GM12878 (cell line): ENCODE measurements at regions not wholly inside any gene's neighbourhood (a gene's known extent, or its start where the extent isn't known, plus 50 kb on each side); places are given as distances from the start of the nearest gene placed in this dataset.

ENCODE experiments used
- ATAC-seq: fragments of 200-7000 bp; cut with Tn5 transposase; 3 replicates; pipeline ENCODE4 v1.9.1; 2020; ENCODE audit warnings: mild to moderate bottlenecking, moderate library complexity
- BruUV-seq: library from RNA; stranded (reverse); fragments of 400-500 nt; replicated peaks from 2 replicates; lab custom pipeline; 2021; lab: Mats Ljungman, UMichigan
- CTCF ChIA-PET: fragments of 300-600 bp; sonication (Branson Sonifier 250); formaldehyde crosslinking; extraction: SDS; loops from one replicate; lab custom pipeline; 2021; ENCODE audit warnings: inconsistent platforms; lab: Yijun Ruan, JAX
- POLR2A ChIA-PET: fragments of 350-600 bp; formaldehyde crosslinking; extraction: SDS; loops from one replicate; lab custom pipeline; 2021; ENCODE audit warnings: inconsistent platforms; lab: Charles Lee
- RAD21 ChIA-PET: fragments of 300-600 bp; sonication (Branson Sonifier 250); formaldehyde crosslinking; loops from one replicate; lab custom pipeline; 2023; ENCODE audit warnings: antibody characterized with exemption; ENCODE audit not compliant: unreplicated experiment; lab: Charles Lee
- SMC1A ChIA-PET: fragments of 300-600 bp; sonication (Branson Sonifier 250); formaldehyde crosslinking; loops from one replicate; lab custom pipeline; 2023; ENCODE audit not compliant: unreplicated experiment, uncharacterized antibody; lab: Charles Lee
- DNase-seq: peaks from one replicate; pipeline ENCODE4 v3.0.0-alpha.2; 2011; ENCODE audit warnings: low read depth, low spot score
- FAIRE-seq: peaks from 3 replicates; lab custom pipeline; 2011; peaks lifted over from hg19 to GRCh38; lab: Jason Lieb, UNC
- H2AFZ ChIP-seq: 2 replicates; pipeline ENCODE4 v1.6.0; 2011; ENCODE audit warnings: low read depth, low read length, control low read depth; ENCODE audit not compliant: control insufficient read depth
- H3K27ac ChIP-seq: 2 replicates; pipeline ENCODE4 v1.5.1; 2011; ENCODE audit warnings: control low read depth; ENCODE audit not compliant: control insufficient read depth, insufficient read depth
- H3K27me3 ChIP-seq, 2 experiments: replicated peaks in 1 of 2; 2 replicates each; pipeline versions ENCODE4 v1.6.0 to v1.6.1; 2011; ENCODE audit warnings: low read length in 1 of 2; ENCODE audit not compliant: control insufficient read depth in 2 of 2, insufficient read depth in 2 of 2
- H3K36me3 ChIP-seq, 2 experiments: 2 replicates each; pipeline ENCODE4 v1.5.1; 2011; ENCODE audit warnings: low read length in 1 of 2; ENCODE audit not compliant: control insufficient read depth in 2 of 2, insufficient read depth in 2 of 2
- H3K4me1 ChIP-seq: 2 replicates; pipeline ENCODE4 v1.6.1; 2011; ENCODE audit warnings: mild to moderate bottlenecking, low read length, moderate library complexity, mixed read lengths; ENCODE audit not compliant: control insufficient read depth, insufficient read depth
- H3K4me2 ChIP-seq: 2 replicates; pipeline ENCODE4 v1.6.0; 2011; ENCODE audit warnings: control low read depth; ENCODE audit not compliant: control insufficient read depth, insufficient read depth
- H3K4me3 ChIP-seq: fragments of 200-600 bp; sonication (generic); 2 replicates; pipeline ENCODE4 v1.5.1; 2016
- H3K79me2 ChIP-seq: 2 replicates; pipeline ENCODE4 v1.6.0; 2011; ENCODE audit warnings: low read length; ENCODE audit not compliant: control insufficient read depth, insufficient read depth
- H3K9ac ChIP-seq: 2 replicates; pipeline ENCODE4 v1.8.0; 2011; ENCODE audit warnings: low read length, control low read depth, mixed read lengths; ENCODE audit not compliant: control insufficient read depth, insufficient read depth
- H3K9me3 ChIP-seq: replicated peaks from 3 replicates; pipeline ENCODE4 v1.5.1; 2011; ENCODE audit warnings: mild to moderate bottlenecking, low read length; ENCODE audit not compliant: control insufficient read depth, insufficient read depth
- H4K20me1 ChIP-seq: 2 replicates; pipeline ENCODE4 v1.6.0; 2011; ENCODE audit not compliant: control insufficient read depth, insufficient read depth
- CREM ChIP-seq: IDR thresholded peaks from 2 replicates; pipeline ENCODE4 v1.6.1; 2014; ENCODE audit warnings: antibody characterized with exemption, low read depth
- FOXK2 ChIP-seq: fragments of 450-650 bp; IDR thresholded peaks from 2 replicates; pipeline ENCODE4 v1.6.1; 2017; ENCODE audit warnings: mild to moderate bottlenecking, moderate library complexity
- KAT2A ChIP-seq: conservative IDR thresholded peaks from 2 replicates; pipeline ENCODE4 v1.6.1; 2011; ENCODE audit warnings: low read depth, low read length; ENCODE audit not compliant: control insufficient read depth
- MEF2B ChIP-seq: fragments of 450-650 bp; IDR thresholded peaks from 2 replicates; pipeline ENCODE4 v1.6.1; 2018; ENCODE audit warnings: mild to moderate bottlenecking, moderate library complexity; ENCODE audit not compliant: partially characterized antibody, poor library complexity, severe bottlenecking
- MYB ChIP-seq: fragments of 150-350 bp; IDR thresholded peaks from 2 replicates; pipeline ENCODE4 v1.6.1; 2014; ENCODE audit warnings: mild to moderate bottlenecking, low read depth, low read length, borderline replicate concordance
- NBN ChIP-seq: fragments of 450-650 bp; IDR thresholded peaks from 2 replicates; pipeline ENCODE4 v1.6.1; 2016
- PML ChIP-seq: IDR thresholded peaks from 2 replicates; pipeline ENCODE4 v1.6.1; 2012; ENCODE audit warnings: low read length, inconsistent platforms
- POLR2A ChIP-seq: IDR thresholded peaks from 2 replicates; pipeline ENCODE4 v1.6.1; 2011; ENCODE audit warnings: low read depth, mild to moderate bottlenecking, low read length
- POLR2AphosphoS5 ChIP-seq: IDR thresholded peaks from 2 replicates; pipeline ENCODE4 v1.6.1; 2011; ENCODE audit warnings: mild to moderate bottlenecking, low read length, inconsistent platforms
- POU2F2 ChIP-seq: IDR thresholded peaks from 3 replicates; pipeline ENCODE4 v1.6.1; 2011; ENCODE audit warnings: low read depth, mild to moderate bottlenecking, low read length, borderline replicate concordance
- RFX5 ChIP-seq: IDR thresholded peaks from 2 replicates; pipeline ENCODE4 v1.6.1; 2011; ENCODE audit warnings: low read depth, low read length, improper control_type of control experiment
- SREBF2 ChIP-seq: IDR thresholded peaks from 2 replicates; pipeline ENCODE4 v1.6.1; 2012; ENCODE audit warnings: mild to moderate bottlenecking, low read length
- STAT3 ChIP-seq: IDR thresholded peaks from 2 replicates; pipeline ENCODE4 v1.6.1; 2011; ENCODE audit warnings: low read depth, low read length, improper control_type of control experiment
- TCF12 ChIP-seq: IDR thresholded peaks from 2 replicates; pipeline ENCODE4 v1.6.1; 2011; ENCODE audit warnings: low read depth, mild to moderate bottlenecking, low read length
- TCF7 ChIP-seq: IDR thresholded peaks from 2 replicates; pipeline ENCODE4 v1.6.1; 2014; ENCODE audit warnings: antibody characterized with exemption, borderline replicate concordance
- ZBED1 ChIP-seq: IDR thresholded peaks from 2 replicates; pipeline ENCODE4 v1.6.1; 2016; ENCODE audit warnings: borderline replicate concordance
- WGBS: methylation state at CpG from one replicate; pipeline ENCODE4 v1.1.6; 2016; ENCODE audit warnings: low lambda C conversion rate; ENCODE audit not compliant: insufficient replicate concordance, insufficient coverage; ENCODE audit errors: missing lambda C conversion rate; 5-methylcytosine and 5-hydroxymethylcytosine counted together
- in situ Hi-C: fragments of 300-500 bp; cut with MboI; formaldehyde crosslinking; loops from 9 replicates; pipeline ENCODE4 v1.14.3; 2018; ENCODE audit warnings: mixed read lengths
- intact Hi-C: fragments of 100-400 bp; cut with micrococcal nuclease; formaldehyde crosslinking; loops from one replicate; pipeline ENCODE4 v1.14.2; 2022; ENCODE audit not compliant: unreplicated experiment
- TF ChIP-seq, protein P1 (sequence below), 3 experiments: IDR thresholded peaks in 2 of 3; conservative IDR thresholded peaks in 1 of 3; 2 replicates each; pipeline ENCODE4 v1.5.1; 2011; ENCODE audit warnings: low read depth in 3 of 3, low read length in 3 of 3, mild to moderate bottlenecking in 3 of 3, control low read depth in 2 of 3, moderate library complexity in 2 of 3, inconsistent platforms in 1 of 3, mixed read lengths in 1 of 3; ENCODE audit not compliant: control insufficient read depth in 2 of 3, insufficient read depth in 1 of 3; ENCODE audit errors: extremely low read depth in 1 of 3
- TF ChIP-seq, protein P2 (sequence below): fragments of 450-650 bp; IDR thresholded peaks from 2 replicates; pipeline ENCODE4 v1.6.1; 2014; ENCODE audit warnings: mild to moderate bottlenecking
- TF ChIP-seq, protein P3 (sequence below): fragments of 450-650 bp; IDR thresholded peaks from 2 replicates; pipeline ENCODE4 v1.6.1; 2017; ENCODE audit warnings: mild to moderate bottlenecking, low read depth, inconsistent platforms; ENCODE audit not compliant: poor library complexity, severe bottlenecking
- TF ChIP-seq, protein P4 (sequence below): fragments of 450-650 bp; IDR thresholded peaks from 2 replicates; pipeline ENCODE4 v1.6.1; 2018; ENCODE audit warnings: borderline replicate concordance, mild to moderate bottlenecking; ENCODE audit not compliant: partially characterized antibody

DNA sequence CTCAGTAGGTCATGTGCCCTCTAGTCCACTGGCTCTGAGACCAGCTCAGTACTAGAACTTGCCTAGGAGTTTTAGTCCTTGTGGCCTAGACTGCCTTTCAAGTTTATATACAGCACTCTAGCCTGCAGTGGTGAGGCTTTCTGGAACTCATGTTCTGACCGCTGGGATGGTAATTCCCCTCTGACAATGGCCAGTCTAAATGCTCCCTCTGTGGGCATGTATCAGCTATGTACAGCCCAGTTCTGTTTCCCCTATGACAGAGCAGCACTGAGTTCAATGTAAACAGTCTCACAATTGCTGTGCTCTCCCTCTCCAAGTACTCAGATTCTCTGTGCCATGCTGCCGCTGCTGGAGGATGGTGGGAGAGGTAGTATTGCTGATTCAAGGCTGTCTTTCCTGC is 68.6 kb upstream of the SLC27A6 start:
- no peak for FAIRE-seq
- ChIA-PET SMC1A (no interaction called here), POLR2A (no interaction called here), CTCF (interaction anchor here (1.2 kb wide), 1 partner anchor 9 kb away, joined by 5 read pairs; no protein-coding TSS in a partner anchor), RAD21 (no interaction called here)
- Histone ChIP-seq H3K4me2 (no peak overlapping the region), H3K36me3 (no peaks in the 10 kb centered on the region), H3K4me1 (no peaks in the 10 kb centered on the region), H3K4me3 (no peak overlapping the region), H3K79me2 (no peaks in the 10 kb centered on the region), H2AFZ (no peak overlapping the region), H3K27ac (no peak overlapping the region), H4K20me1 (no peaks in the 10 kb centered on the region), H3K9me3 (no peaks in the 10 kb centered on the region), H3K9ac (no peak overlapping the region), H3K27me3 (no peaks in the 10 kb centered on the region)
- peak; percentile 60 for ATAC-seq
- in situ Hi-C loops (no loop called here), intact Hi-C loops (no loop called here)
- no TSS peak for BruUV-seq
- WGBS, result 83% methylated on average over 2 of the region's 2 CpGs
- DNase-seq, result no peak
- TF ChIP-seq STAT3, result no peak
- no peak for TF ChIP-seq ZBED1
- no peak for TF ChIP-seq RFX5
- TF ChIP-seq, protein P1, sequence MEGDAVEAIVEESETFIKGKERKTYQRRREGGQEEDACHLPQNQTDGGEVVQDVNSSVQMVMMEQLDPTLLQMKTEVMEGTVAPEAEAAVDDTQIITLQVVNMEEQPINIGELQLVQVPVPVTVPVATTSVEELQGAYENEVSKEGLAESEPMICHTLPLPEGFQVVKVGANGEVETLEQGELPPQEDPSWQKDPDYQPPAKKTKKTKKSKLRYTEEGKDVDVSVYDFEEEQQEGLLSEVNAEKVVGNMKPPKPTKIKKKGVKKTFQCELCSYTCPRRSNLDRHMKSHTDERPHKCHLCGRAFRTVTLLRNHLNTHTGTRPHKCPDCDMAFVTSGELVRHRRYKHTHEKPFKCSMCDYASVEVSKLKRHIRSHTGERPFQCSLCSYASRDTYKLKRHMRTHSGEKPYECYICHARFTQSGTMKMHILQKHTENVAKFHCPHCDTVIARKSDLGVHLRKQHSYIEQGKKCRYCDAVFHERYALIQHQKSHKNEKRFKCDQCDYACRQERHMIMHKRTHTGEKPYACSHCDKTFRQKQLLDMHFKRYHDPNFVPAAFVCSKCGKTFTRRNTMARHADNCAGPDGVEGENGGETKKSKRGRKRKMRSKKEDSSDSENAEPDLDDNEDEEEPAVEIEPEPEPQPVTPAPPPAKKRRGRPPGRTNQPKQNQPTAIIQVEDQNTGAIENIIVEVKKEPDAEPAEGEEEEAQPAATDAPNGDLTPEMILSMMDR (IDR thresholded peaks at IDR 0.05 in 2 of 3, conservative IDR thresholded peaks at IDR 0.05 in 1 of 3; ENCODE audit: control insufficient read depth in 2 of 3, extremely low read depth in 1 of 3, insufficient read depth in 1 of 3, low read depth in 3 of 3, low read length in 3 of 3), result no peak
- TF ChIP-seq FOXK2, result no peak
- TF ChIP-seq MEF2B, result no peak
- TF ChIP-seq SREBF2, result no peak
- TF ChIP-seq KAT2A, result no peak
- no peak for TF ChIP-seq MYB
- no peak for TF ChIP-seq CREM
- TF ChIP-seq, protein P2, sequence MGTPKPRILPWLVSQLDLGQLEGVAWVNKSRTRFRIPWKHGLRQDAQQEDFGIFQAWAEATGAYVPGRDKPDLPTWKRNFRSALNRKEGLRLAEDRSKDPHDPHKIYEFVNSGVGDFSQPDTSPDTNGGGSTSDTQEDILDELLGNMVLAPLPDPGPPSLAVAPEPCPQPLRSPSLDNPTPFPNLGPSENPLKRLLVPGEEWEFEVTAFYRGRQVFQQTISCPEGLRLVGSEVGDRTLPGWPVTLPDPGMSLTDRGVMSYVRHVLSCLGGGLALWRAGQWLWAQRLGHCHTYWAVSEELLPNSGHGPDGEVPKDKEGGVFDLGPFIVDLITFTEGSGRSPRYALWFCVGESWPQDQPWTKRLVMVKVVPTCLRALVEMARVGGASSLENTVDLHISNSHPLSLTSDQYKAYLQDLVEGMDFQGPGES, result no peak
- no peak for TF ChIP-seq POU2F2
- no peak for TF ChIP-seq POLR2AphosphoS5
- no peak for TF ChIP-seq PML
- TF ChIP-seq, protein P3, sequence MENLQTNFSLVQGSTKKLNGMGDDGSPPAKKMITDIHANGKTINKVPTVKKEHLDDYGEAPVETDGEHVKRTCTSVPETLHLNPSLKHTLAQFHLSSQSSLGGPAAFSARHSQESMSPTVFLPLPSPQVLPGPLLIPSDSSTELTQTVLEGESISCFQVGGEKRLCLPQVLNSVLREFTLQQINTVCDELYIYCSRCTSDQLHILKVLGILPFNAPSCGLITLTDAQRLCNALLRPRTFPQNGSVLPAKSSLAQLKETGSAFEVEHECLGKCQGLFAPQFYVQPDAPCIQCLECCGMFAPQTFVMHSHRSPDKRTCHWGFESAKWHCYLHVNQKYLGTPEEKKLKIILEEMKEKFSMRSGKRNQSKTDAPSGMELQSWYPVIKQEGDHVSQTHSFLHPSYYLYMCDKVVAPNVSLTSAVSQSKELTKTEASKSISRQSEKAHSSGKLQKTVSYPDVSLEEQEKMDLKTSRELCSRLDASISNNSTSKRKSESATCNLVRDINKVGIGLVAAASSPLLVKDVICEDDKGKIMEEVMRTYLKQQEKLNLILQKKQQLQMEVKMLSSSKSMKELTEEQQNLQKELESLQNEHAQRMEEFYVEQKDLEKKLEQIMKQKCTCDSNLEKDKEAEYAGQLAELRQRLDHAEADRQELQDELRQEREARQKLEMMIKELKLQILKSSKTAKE, result no peak
- TF ChIP-seq, protein P4, sequence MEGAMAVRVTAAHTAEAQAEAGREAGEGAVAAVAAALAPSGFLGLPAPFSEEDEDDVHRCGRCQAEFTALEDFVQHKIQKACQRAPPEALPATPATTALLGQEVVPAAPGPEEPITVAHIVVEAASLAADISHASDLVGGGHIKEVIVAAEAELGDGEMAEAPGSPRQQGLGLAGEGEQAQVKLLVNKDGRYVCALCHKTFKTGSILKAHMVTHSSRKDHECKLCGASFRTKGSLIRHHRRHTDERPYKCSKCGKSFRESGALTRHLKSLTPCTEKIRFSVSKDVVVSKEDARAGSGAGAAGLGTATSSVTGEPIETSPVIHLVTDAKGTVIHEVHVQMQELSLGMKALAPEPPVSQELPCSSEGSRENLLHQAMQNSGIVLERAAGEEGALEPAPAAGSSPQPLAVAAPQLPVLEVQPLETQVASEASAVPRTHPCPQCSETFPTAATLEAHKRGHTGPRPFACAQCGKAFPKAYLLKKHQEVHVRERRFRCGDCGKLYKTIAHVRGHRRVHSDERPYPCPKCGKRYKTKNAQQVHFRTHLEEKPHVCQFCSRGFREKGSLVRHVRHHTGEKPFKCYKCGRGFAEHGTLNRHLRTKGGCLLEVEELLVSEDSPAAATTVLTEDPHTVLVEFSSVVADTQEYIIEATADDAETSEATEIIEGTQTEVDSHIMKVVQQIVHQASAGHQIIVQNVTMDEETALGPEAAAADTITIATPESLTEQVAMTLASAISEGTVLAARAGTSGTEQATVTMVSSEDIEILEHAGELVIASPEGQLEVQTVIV, result no peak
- TF ChIP-seq TCF7, result no peak
- TF ChIP-seq POLR2A, result no peak
- TF ChIP-seq TCF12, result no peak
- no peak for TF ChIP-seq NBN
